Activated naive CD4-positive, alpha-beta T cell treated with anti-CD3 and anti-CD28 coated beads, Interleukin-2, amount 10 ng/mL, durations not matched to agents 7 days and 5 days (primary cell): ENCODE measurements at regions not wholly inside any gene's neighbourhood (a gene's known extent, or its start where the extent isn't known, plus 50 kb on each side); places are given as distances from the start of the nearest gene placed in this dataset.

Experiments used
- CTCF ChIA-PET: fragments of 350-600 bp; sonication (Branson Sonifier 250); formaldehyde crosslinking; loops from one replicate; lab custom pipeline; 2021; ENCODE audit warnings: antibody characterized with exemption; lab: Charles Lee
- DNase-seq: peaks from one replicate; pipeline ENCODE4 v3.0.0-alpha.2; 2020
- H3K27ac Mint-ChIP-seq: one replicate; pipeline ENCODE4 v1.8.0; 2021; ENCODE audit warnings: mild to moderate bottlenecking, moderate library complexity, mixed read lengths
- H3K27me3 Mint-ChIP-seq: one replicate; pipeline ENCODE4 v1.8.0; 2021; ENCODE audit warnings: mild to moderate bottlenecking, mixed read lengths
- H3K36me3 Mint-ChIP-seq: one replicate; pipeline ENCODE4 v1.8.0; 2021; ENCODE audit warnings: mixed read lengths
- H3K4me1 Mint-ChIP-seq: one replicate; pipeline ENCODE4 v1.8.0; 2021; ENCODE audit warnings: mixed read lengths
- H3K4me3 Mint-ChIP-seq: one replicate; pipeline ENCODE4 v1.8.0; 2021; ENCODE audit warnings: mild to moderate bottlenecking, moderate library complexity, mixed read lengths
- H3K9me3 Mint-ChIP-seq: one replicate; pipeline ENCODE4 v1.8.0; 2021; ENCODE audit warnings: mixed read lengths

- no peaks in the 10 kb centered on the region for H3K27me3 Mint-ChIP-seq
- H3K4me3 Mint-ChIP-seq: no peak overlapping the region
- H3K9me3 Mint-ChIP-seq: peaks cover 4% of the 10 kb centered on the region
- no peaks in the 10 kb centered on the region for H3K4me1 Mint-ChIP-seq
- no peak for DNase-seq
- no peaks in the 10 kb centered on the region for H3K36me3 Mint-ChIP-seq
- H3K27ac Mint-ChIP-seq: no peak overlapping the region
- CTCF ChIA-PET: no interaction called here
These were observed 232.6 kb downstream of the FLRT2 start for GRCh38 chr14:85762526-85762925.

- H3K4me1 Mint-ChIP-seq: no peaks in the 10 kb centered on the region
- H3K36me3 Mint-ChIP-seq: no peaks in the 10 kb centered on the region
- no peak for DNase-seq
- no peaks in the 10 kb centered on the region for H3K27me3 Mint-ChIP-seq
- no peaks in the 10 kb centered on the region for H3K9me3 Mint-ChIP-seq
- no peak overlapping the region for H3K4me3 Mint-ChIP-seq
- CTCF ChIA-PET: no interaction called here
- no peak overlapping the region for H3K27ac Mint-ChIP-seq
These were observed 222.2 kb downstream of the FLRT2 start for GRCh38 chr14:85752175-85752574.

DNA sequence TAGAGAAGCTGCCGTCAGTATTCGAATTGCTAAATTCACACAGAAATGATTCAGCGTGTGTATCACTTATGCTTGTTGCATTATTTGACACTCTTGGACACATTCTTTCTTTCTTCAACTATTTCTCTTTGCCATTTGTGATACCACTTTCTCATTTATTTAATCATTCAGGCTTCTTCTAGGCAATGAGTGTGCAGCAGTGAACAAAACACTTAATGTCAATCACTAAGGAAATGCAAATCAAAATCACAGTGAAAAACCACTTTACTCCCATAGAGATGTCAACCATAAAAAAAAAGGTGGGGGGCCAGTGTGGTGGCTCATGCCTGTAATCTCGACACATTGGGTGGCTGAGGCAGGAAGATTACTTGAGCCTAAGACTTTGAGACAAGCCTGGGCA, 214.6 kb downstream of the FLRT2 start:
- Mint-ChIP-seq H3K27me3 (no peaks in the 10 kb centered on the region), H3K36me3 (no peaks in the 10 kb centered on the region), H3K4me3 (no peak overlapping the region), H3K9me3 (peaks cover 7% of the 10 kb centered on the region), H3K27ac (no peak overlapping the region), H3K4me1 (no peaks in the 10 kb centered on the region)
- CTCF ChIA-PET: no interaction called here
- no peak for DNase-seq

GRCh38 chr14:85732031-85732430, 202.1 kb downstream of the FLRT2 start:
- no peaks in the 10 kb centered on the region for H3K27me3 Mint-ChIP-seq
- no peak for DNase-seq
- peaks cover 2% of the 10 kb centered on the region for H3K9me3 Mint-ChIP-seq
- no peak overlapping the region for H3K27ac Mint-ChIP-seq
- CTCF ChIA-PET: interaction anchor here (0.6 kb wide), 1 partner anchor 493 kb away, joined by 4 read pairs; no protein-coding TSS in a partner anchor
- no peaks in the 10 kb centered on the region for H3K4me1 Mint-ChIP-seq
- no peaks in the 10 kb centered on the region for H3K36me3 Mint-ChIP-seq
- H3K4me3 Mint-ChIP-seq: no peak overlapping the region

GRCh38 chr14:85731186-85731585, 201.2 kb downstream of the FLRT2 start:
- Mint-ChIP-seq H3K9me3 (peaks cover 2% of the 10 kb centered on the region), H3K27me3 (no peaks in the 10 kb centered on the region), H3K4me3 (no peak overlapping the region), H3K27ac (no peak overlapping the region), H3K36me3 (no peaks in the 10 kb centered on the region), H3K4me1 (no peaks in the 10 kb centered on the region)
- CTCF ChIA-PET: no interaction called here
- DNase-seq: no peak

GRCh38 chr14:85728476-85729065, 198.6 kb downstream of the FLRT2 start:
- H3K36me3 Mint-ChIP-seq: no peaks in the 10 kb centered on the region
- DNase-seq: no peak
- no peak overlapping the region for H3K27ac Mint-ChIP-seq
- CTCF ChIA-PET: no interaction called here
- peaks cover 2% of the 10 kb centered on the region for H3K9me3 Mint-ChIP-seq
- H3K4me3 Mint-ChIP-seq: no peak overlapping the region
- H3K4me1 Mint-ChIP-seq: no peaks in the 10 kb centered on the region
- no peaks in the 10 kb centered on the region for H3K27me3 Mint-ChIP-seq

- CTCF ChIA-PET: no interaction called here
These were observed 184.1 kb downstream of the FLRT2 start for GRCh38 chr14:85714069-85714468.

GRCh38 chr14:85711620-85712019, 181.7 kb downstream of the FLRT2 start:
- H3K4me1 Mint-ChIP-seq: no peaks in the 10 kb centered on the region
- no peak overlapping the region for H3K4me3 Mint-ChIP-seq
- no peaks in the 10 kb centered on the region for H3K27me3 Mint-ChIP-seq
- CTCF ChIA-PET: no interaction called here
- no peak overlapping the region for H3K27ac Mint-ChIP-seq
- H3K36me3 Mint-ChIP-seq: no peaks in the 10 kb centered on the region
- DNase-seq: no peak
- H3K9me3 Mint-ChIP-seq: peaks cover 3% of the 10 kb centered on the region

More at GRCh38 chr14:85714069-85714468, 184.1 kb downstream of the FLRT2 start:
- Mint-ChIP-seq H3K4me3 (no peak overlapping the region), H3K27me3 (no peaks in the 10 kb centered on the region), H3K4me1 (no peaks in the 10 kb centered on the region), H3K9me3 (peaks cover 3% of the 10 kb centered on the region), H3K36me3 (no peaks in the 10 kb centered on the region), H3K27ac (no peak overlapping the region)
- no peak for DNase-seq
